GM21390 (cell line): ENCODE measurements at regions not wholly inside any gene's neighbourhood (a gene's known extent, or its start where the extent isn't known, plus 50 kb on each side); places are given as distances from the start of the nearest gene placed in this dataset.
"Not testable (repeated sequence)": the region's sequence is repeated elsewhere in the genome, so short reads cannot be mapped to it uniquely, and the experiment has no call there.

Source experiments
- ATAC-seq: cut with Tn5 transposase; IDR thresholded peaks from one replicate; pipeline ENCODE4 v1.9.1; 2021; ENCODE audit not compliant: unreplicated experiment

GRCh38 chr2:113341191-113341869 lies 62.6 kb upstream of the PAX8 start:
- ATAC-seq = no peak

- ATAC-seq = no peak
These were observed 59.1 kb upstream of the PAX8 start for GRCh38 chr2:113337809-113338208.

- ATAC-seq = not testable (repeated sequence)
These were observed 57.3 kb upstream of the PAX8 start for GRCh38 chr2:113336040-113336439.

GRCh38 chr2:113334147-113334546 lies 55.4 kb upstream of the PAX8 start:
- no peak for ATAC-seq

- ATAC-seq = not testable (repeated sequence)
These were observed 55.0 kb upstream of the PAX8 start for GRCh38 chr2:113333735-113334134.

GRCh38 chr2:113330060-113330767 lies 51.5 kb upstream of the PAX8 start:
- not testable (repeated sequence) for ATAC-seq

GRCh38 chr2:113328973-113329372 lies 50.3 kb upstream of the PAX8 start:
- ATAC-seq = not testable (repeated sequence)

- not testable (repeated sequence) for ATAC-seq
These were observed 49.9 kb upstream of the PAX8 start for GRCh38 chr2:113328572-113328971.
